SU-DHL-6 (cell line): ENCODE measurements at regions not wholly inside any gene's neighbourhood (a gene's known extent, or its start where the extent isn't known, plus 50 kb on each side); places are given as distances from the start of the nearest gene placed in this dataset.

Source experiments
- H2AFZ ChIP-seq: fragments of 200-600 bp; sonication (generic); 2 replicates; pipeline ENCODE4 v1.6.1; 2014; ENCODE audit warnings: low read depth, mild to moderate bottlenecking, moderate library complexity, mixed read lengths, antibody characterized with exemption, low read length; ENCODE audit not compliant: severe bottlenecking
- H3F3A ChIP-seq: fragments of 200-600 bp; shearing (Covaris generic); 2 replicates; pipeline ENCODE4 v1.6.0; 2016; ENCODE audit warnings: antibody characterized with exemption, mild to moderate bottlenecking; ENCODE audit not compliant: insufficient read depth
- H3K27ac ChIP-seq: fragments of 200-600 bp; sonication (generic); 2 replicates; pipeline ENCODE4 v1.5.1; 2016; ENCODE audit warnings: low read depth, mild to moderate bottlenecking, low read length, moderate library complexity, mixed read lengths
- H3K27me3 ChIP-seq: fragments of 200-600 bp; sonication (generic), shearing (Covaris generic); 2 replicates; pipeline ENCODE4 v1.6.0; 2014; ENCODE audit warnings: mild to moderate bottlenecking, low read length
- H3K36me3 ChIP-seq: fragments of 200-600 bp; sonication (generic); 2 replicates; pipeline ENCODE4 v1.6.1; 2014; ENCODE audit warnings: mild to moderate bottlenecking, low read length, mixed read lengths
- H3K4me2 ChIP-seq: fragments of 300-600, 200-600 bp; shearing (Covaris generic), sonication (generic); 2 replicates; pipeline ENCODE4 v1.6.0; 2014; ENCODE audit warnings: low read length, low read depth, mild to moderate bottlenecking; ENCODE audit not compliant: poor library complexity, severe bottlenecking
- H3K4me3 ChIP-seq: fragments of 200-600 bp; sonication (generic); 2 replicates; pipeline ENCODE4 v1.5.1; 2014; ENCODE audit warnings: antibody characterized with exemption, low read length, mild to moderate bottlenecking, mixed read lengths; ENCODE audit not compliant: insufficient read depth, poor library complexity, severe bottlenecking
- H3K79me2 ChIP-seq: fragments of 200-600 bp; sonication (generic); 2 replicates; pipeline ENCODE4 v1.6.1; 2014; ENCODE audit warnings: mild to moderate bottlenecking, low read length, moderate library complexity; ENCODE audit not compliant: insufficient read depth
- H3K9ac ChIP-seq: fragments of 200-600 bp; sonication (generic); 2 replicates; pipeline ENCODE4 v1.7.0; 2014; ENCODE audit warnings: mild to moderate bottlenecking, low read length
- H3K9me2 ChIP-seq: fragments of 200-600 bp; sonication (generic); replicated peaks from 2 replicates; pipeline ENCODE4 v1.6.1; 2014; ENCODE audit warnings: low read length; ENCODE audit not compliant: insufficient read depth
- H3K9me3 ChIP-seq: fragments of 200-600 bp; sonication (generic); 2 replicates; pipeline ENCODE4 v1.6.1; 2014; ENCODE audit warnings: low read length, mixed read lengths; ENCODE audit not compliant: insufficient read depth
- H4K20me1 ChIP-seq: fragments of 200-600 bp; sonication (generic); 2 replicates; pipeline ENCODE4 v1.6.1; 2014; ENCODE audit warnings: low read depth, mild to moderate bottlenecking, antibody characterized with exemption, low read length, moderate library complexity, mixed read lengths
- EZH2phosphoT487 ChIP-seq: fragments of 200-600 bp; sonication (generic), shearing (Covaris generic); conservative IDR thresholded peaks from 2 replicates; pipeline ENCODE4 v1.6.1; 2018; ENCODE audit warnings: mild to moderate bottlenecking, antibody characterized with exemption, low read length, moderate library complexity, mixed read lengths
- TF ChIP-seq, protein P1 (sequence below): fragments of 200-600 bp; sonication (generic); IDR thresholded peaks from one replicate; pipeline ENCODE4 v1.5.1; 2017; ENCODE audit warnings: antibody characterized with exemption, mild to moderate bottlenecking, low read length, moderate library complexity; ENCODE audit not compliant: insufficient read depth, poor library complexity, severe bottlenecking

GRCh38 chr18:10351219-10351818 lies 103.1 kb upstream of the APCDD1 start:
- H3K4me3 ChIP-seq, result no peak overlapping the region
- H3K9ac ChIP-seq, result no peak overlapping the region

DNA sequence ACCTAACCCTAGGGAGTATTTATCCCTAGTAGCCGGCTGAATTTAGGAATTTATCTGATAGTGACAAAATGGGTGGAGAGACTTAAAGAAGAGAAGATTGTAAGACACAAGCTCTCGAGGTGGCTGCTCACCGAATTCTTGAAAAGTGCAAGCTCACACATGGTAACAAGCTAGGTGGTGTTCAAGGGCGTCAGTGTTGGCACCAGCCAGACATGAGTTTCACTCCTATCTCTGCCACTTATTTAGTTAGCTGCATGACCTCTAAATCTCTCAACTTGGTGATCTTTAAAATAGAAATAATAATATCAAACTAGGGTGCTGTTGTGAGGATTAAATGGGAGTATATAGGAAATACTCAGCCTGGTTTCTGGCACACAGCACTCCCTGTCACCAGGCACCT lies 102.6 kb upstream of the APCDD1 start:
- H3K4me3 ChIP-seq, result no peak overlapping the region
- no peaks in the 10 kb centered on the region for H4K20me1 ChIP-seq
- no peaks in the 10 kb centered on the region for H3K79me2 ChIP-seq
- H2AFZ ChIP-seq, result no peak overlapping the region
- no peaks in the 10 kb centered on the region for H3F3A ChIP-seq
- no peak for TF ChIP-seq EZH2phosphoT487
- TF ChIP-seq, protein P1, sequence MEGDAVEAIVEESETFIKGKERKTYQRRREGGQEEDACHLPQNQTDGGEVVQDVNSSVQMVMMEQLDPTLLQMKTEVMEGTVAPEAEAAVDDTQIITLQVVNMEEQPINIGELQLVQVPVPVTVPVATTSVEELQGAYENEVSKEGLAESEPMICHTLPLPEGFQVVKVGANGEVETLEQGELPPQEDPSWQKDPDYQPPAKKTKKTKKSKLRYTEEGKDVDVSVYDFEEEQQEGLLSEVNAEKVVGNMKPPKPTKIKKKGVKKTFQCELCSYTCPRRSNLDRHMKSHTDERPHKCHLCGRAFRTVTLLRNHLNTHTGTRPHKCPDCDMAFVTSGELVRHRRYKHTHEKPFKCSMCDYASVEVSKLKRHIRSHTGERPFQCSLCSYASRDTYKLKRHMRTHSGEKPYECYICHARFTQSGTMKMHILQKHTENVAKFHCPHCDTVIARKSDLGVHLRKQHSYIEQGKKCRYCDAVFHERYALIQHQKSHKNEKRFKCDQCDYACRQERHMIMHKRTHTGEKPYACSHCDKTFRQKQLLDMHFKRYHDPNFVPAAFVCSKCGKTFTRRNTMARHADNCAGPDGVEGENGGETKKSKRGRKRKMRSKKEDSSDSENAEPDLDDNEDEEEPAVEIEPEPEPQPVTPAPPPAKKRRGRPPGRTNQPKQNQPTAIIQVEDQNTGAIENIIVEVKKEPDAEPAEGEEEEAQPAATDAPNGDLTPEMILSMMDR, result no peak
- H3K27ac ChIP-seq, result no peak overlapping the region
- no peak overlapping the region for H3K9ac ChIP-seq
- no peaks in the 10 kb centered on the region for H3K36me3 ChIP-seq
- H3K4me2 ChIP-seq, result no peak overlapping the region
- no peaks in the 10 kb centered on the region for H3K27me3 ChIP-seq
- H3K9me2 ChIP-seq, result no peaks in the 10 kb centered on the region
- no peaks in the 10 kb centered on the region for H3K9me3 ChIP-seq

More at GRCh38 chr18:10351219-10351818, 103.1 kb upstream of the APCDD1 start:
- H3K27ac ChIP-seq, result no peak overlapping the region
- no peaks in the 10 kb centered on the region for H3K9me3 ChIP-seq
- no peak for TF ChIP-seq EZH2phosphoT487
- TF ChIP-seq, protein P1, result no peak
- no peak overlapping the region for H2AFZ ChIP-seq
- no peaks in the 10 kb centered on the region for H3K36me3 ChIP-seq
- H3K79me2 ChIP-seq, result no peaks in the 10 kb centered on the region
- H3K27me3 ChIP-seq, result no peaks in the 10 kb centered on the region
- no peak overlapping the region for H3K4me2 ChIP-seq
- no peaks in the 10 kb centered on the region for H3F3A ChIP-seq
- no peaks in the 10 kb centered on the region for H4K20me1 ChIP-seq
- no peaks in the 10 kb centered on the region for H3K9me2 ChIP-seq

- H3K27ac ChIP-seq, result no peak overlapping the region
- H3K9me3 ChIP-seq, result no peaks in the 10 kb centered on the region
- TF ChIP-seq, protein P1, result no peak
- TF ChIP-seq EZH2phosphoT487, result no peak
- H4K20me1 ChIP-seq, result no peaks in the 10 kb centered on the region
- H3K9me2 ChIP-seq, result no peaks in the 10 kb centered on the region
- no peak overlapping the region for H2AFZ ChIP-seq
- no peaks in the 10 kb centered on the region for H3K79me2 ChIP-seq
- no peaks in the 10 kb centered on the region for H3K27me3 ChIP-seq
- no peak overlapping the region for H3K4me2 ChIP-seq
- no peaks in the 10 kb centered on the region for H3K36me3 ChIP-seq
- H3K4me3 ChIP-seq, result no peak overlapping the region
- no peak overlapping the region for H3K9ac ChIP-seq
- H3F3A ChIP-seq, result no peaks in the 10 kb centered on the region
Measured at GRCh38 chr18:10352671-10353070, 101.8 kb upstream of the APCDD1 start.
